ENCODE measurements at regions not wholly inside any gene's neighbourhood (a gene's known extent, or its start where the extent isn't known, plus 50 kb on each side); places are given as distances from the start of the nearest gene placed in this dataset.
"Not testable (repeated sequence)": the region's sequence is repeated elsewhere in the genome, so short reads cannot be mapped to it uniquely, and the experiment has no call there.

GRCh38 chr9:72471096-72471495 is 50.3 kb upstream of the TMC1 start:
- DNase-seq (ENCODE audit: low read depth), result no peak

GRCh38 chr9:72467766-72468738 is 53.4 kb upstream of the TMC1 start:
- DNase-seq (ENCODE audit: low read depth), result no peak

GRCh38 chr9:72465593-72465984 is 55.8 kb upstream of the TMC1 start:
- DNase-seq (ENCODE audit: low read depth), result no peak

- no peak for DNase-seq (ENCODE audit: low read depth)
These were observed 56.4 kb upstream of the TMC1 start for GRCh38 chr9:72464857-72465592.

DNA sequence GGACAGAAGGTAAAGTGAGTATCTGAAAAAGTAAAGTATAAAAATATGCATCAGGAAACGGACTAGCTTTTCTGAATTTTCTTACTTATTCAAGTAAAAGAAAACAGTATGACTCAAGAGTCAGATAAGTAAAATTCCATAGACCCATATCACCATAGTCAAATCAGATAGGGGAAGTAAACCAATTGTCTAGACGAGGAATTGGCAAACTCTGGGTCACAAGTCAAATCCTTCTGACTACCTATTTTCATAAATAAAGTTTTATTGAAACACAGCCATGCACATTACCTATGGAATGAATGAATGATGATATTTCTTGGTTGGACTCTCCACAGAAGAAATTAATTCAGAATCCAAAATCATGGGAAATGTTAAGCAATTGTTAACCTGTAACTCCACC is 59.1 kb upstream of the TMC1 start:
- no peak for DNase-seq (ENCODE audit: low read depth)

- no peak for DNase-seq (ENCODE audit: low read depth)
These were observed 60.8 kb upstream of the TMC1 start for GRCh38 chr9:72460342-72461312.

DNA sequence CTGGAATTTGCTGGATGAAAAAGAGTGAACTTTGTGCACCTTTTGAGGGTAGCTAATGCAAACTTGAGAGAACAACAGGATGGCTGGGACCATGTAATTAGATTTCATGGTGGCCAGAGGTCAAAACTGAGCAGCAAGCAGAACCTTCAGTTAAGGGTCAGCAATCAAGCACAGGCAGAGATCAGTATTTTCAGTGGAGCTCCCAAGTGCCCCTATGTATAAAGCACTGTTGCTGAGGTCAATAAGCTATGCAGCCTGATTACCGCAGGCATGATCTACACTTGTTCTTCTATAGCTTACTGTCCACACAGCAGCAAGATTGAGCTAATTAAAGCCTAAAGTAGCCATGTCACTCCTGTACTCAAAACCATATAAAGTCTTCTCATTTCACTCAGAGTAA is 62.1 kb upstream of the TMC1 start:
- no peak for DNase-seq (ENCODE audit: low read depth)

GRCh38 chr9:72458153-72458552 is 63.3 kb upstream of the TMC1 start:
- DNase-seq (ENCODE audit: low read depth), result no peak

- DNase-seq (ENCODE audit: low read depth), result no peak
These were observed 64.0 kb upstream of the TMC1 start for GRCh38 chr9:72457366-72457765.

GRCh38 chr9:72454871-72455491 is 66.4 kb upstream of the TMC1 start:
- DNase-seq (ENCODE audit: low read depth), result no peak

DNA sequence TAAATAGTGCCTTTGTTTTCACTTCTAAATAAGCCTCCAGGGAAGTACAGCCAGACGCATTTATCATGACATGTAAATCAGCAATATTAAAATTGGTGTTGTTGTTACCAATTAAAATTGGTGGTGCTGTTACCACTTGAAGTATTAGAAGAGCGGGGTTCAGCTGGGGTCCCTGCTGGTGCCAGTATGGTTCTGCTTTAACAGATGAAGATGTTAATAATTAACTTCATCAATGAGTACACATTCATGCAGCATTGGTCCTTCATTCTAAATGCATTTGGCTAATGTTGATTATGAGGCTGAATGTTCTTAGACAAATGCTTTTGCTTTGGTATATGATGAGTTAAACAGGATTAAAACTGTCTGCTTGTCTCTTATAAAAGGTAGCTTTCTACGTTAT is 67.6 kb upstream of the TMC1 start:
- no peak for DNase-seq (ENCODE audit: low read depth)

GRCh38 chr9:72446241-72446640 is 75.2 kb upstream of the TMC1 start:
- not testable (repeated sequence) for DNase-seq (ENCODE audit: low read depth)

DNA sequence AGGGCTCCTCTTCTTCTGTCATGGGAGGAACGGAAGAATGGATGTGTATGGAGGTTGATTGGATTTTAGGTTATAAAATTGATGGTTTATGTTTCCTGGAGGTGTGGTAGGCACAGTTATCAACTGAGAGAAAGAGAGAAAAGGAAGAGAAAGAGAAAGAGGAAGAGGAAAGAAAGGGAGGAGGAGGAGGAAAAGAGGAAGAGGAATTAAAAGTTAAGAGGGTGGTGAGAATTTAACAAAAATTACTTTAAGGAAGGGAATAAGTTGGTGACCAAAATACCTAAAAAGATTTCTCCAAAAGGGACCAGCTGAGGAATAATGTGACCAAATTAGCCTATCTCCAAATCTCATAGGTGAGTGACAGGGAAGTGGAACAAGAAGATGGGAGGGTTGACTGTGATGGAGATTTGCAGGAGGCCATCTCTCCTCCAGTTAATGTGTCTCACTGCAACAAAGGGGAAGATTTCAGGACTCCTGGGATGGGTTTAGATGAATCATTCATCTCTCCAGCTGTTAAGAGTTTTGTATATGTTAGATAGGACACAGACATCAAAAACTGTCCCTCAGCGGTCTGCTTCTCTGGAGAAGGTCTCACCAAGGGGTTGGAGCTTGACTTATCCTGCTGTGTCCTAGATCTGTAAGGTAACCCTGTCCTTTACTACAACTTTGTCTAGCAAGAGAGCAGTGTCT is 76.0 kb upstream of the TMC1 start:
- no peak for DNase-seq (ENCODE audit: low read depth)

DNA sequence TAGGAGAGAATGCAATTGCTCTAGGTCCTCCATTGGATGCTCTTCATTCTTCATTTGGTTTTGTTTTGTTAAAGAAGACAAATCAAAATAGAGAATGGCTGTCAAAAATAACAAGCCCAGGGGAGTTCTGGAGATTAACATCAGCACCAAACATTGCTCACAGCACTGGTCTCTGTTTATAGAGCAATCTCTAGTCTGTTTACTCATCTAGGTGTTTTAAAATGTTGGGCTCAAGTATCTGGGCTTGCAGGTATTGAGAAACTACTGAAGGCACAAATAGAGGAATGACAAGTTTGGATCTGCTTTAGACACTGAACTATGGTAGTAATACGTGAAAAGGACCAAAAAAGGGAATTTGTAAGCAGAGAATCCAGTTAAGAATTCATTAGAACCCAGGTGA is 77.0 kb upstream of the TMC1 start:
- no peak for DNase-seq (ENCODE audit: low read depth)

- no peak for DNase-seq (ENCODE audit: low read depth)
These were observed 77.6 kb upstream of the TMC1 start for GRCh38 chr9:72443855-72444254.

- DNase-seq (ENCODE audit: low read depth), result peak; percentile 61
These were observed 77.0 kb upstream of the ZFAND5 start for GRCh38 chr9:72441848-72442607.

DNA sequence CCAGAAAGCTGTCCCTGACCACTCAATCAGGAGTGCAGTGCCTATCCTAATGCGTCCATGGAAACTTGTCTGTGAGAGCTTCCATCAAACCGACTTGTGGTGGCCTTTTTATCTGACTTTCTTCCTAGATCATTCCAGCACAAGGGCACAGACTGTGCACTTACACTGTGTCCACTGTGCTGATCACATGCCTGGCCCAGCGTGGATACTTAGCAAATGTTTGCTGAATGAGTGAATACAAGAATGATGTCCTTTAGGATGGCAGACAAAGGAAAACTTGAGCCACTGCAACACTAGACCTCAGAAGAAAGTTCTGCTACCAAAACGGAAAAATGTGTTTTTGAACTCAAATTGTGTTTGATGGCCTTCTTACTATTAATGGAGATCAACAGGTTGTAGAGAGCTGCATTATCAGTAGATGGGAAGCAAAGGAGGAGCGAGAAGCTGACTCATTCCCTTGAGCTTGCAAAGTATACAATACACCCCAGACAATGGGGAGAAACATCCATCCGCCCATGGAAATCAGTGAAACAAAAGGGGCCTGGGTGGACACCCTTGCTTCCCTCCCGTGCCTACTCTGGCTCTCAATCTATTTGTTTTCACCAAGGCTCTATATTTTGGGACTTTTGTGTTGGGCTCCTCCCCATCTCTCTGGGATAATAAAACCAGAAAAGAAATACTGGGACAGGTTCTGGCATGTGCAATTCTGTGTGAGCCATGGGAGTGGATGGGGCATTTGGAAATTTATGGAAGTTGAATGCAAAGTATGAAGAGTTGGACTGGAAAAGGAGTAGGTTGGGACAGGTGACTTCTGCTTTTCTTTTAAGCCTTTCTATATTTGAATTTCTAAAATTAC is 76.2 kb upstream of the ZFAND5 start:
- no peak for DNase-seq (ENCODE audit: low read depth)

- DNase-seq (ENCODE audit: low read depth), result no peak
These were observed 75.4 kb upstream of the ZFAND5 start for GRCh38 chr9:72440378-72440777.

GRCh38 chr9:72433616-72434267 is 68.7 kb upstream of the ZFAND5 start:
- DNase-seq (ENCODE audit: low read depth), result not testable (repeated sequence)
